Activated naive CD4-positive, alpha-beta T cell treated with Interleukin-2 at 50 U/mL for 16 hours (primary cell): ENCODE measurements at regions not wholly inside any gene's neighbourhood (a gene's known extent, or its start where the extent isn't known, plus 50 kb on each side); places are given as distances from the start of the nearest gene placed in this dataset.

Experiments used
- DNase-seq: peaks from one replicate; pipeline ENCODE4 v3.0.0-alpha.2; 2020

GRCh38 chr2:147548451-147548850 lies 296.4 kb upstream of the ACVR2A start:
- no peak for DNase-seq

GRCh38 chr2:147547440-147547839 lies 297.4 kb upstream of the ACVR2A start:
- DNase-seq = no peak

GRCh38 chr2:147546109-147546508 lies 298.7 kb upstream of the ACVR2A start:
- DNase-seq = no peak

GRCh38 chr2:147543056-147543455 lies 301.8 kb upstream of the ACVR2A start:
- DNase-seq = no peak

- DNase-seq = no peak
Measured at GRCh38 chr2:147542351-147542750, 302.5 kb upstream of the ACVR2A start.

GRCh38 chr2:147541314-147541713 lies 303.5 kb upstream of the ACVR2A start:
- no peak for DNase-seq

GRCh38 chr2:147538821-147539220 lies 306.0 kb upstream of the ACVR2A start:
- no peak for DNase-seq

GRCh38 chr2:147538088-147538487 lies 306.7 kb upstream of the ACVR2A start:
- DNase-seq = no peak

GRCh38 chr2:147531269-147531668 lies 313.6 kb upstream of the ACVR2A start:
- no peak for DNase-seq

GRCh38 chr2:147530033-147530432 lies 314.8 kb upstream of the ACVR2A start:
- DNase-seq = no peak

GRCh38 chr2:147525819-147526489 lies 318.9 kb upstream of the ACVR2A start:
- no peak for DNase-seq

GRCh38 chr2:147524912-147525311 lies 319.9 kb upstream of the ACVR2A start:
- DNase-seq = no peak

GRCh38 chr2:147523415-147523814 lies 321.4 kb upstream of the ACVR2A start:
- DNase-seq = no peak

- no peak for DNase-seq
Measured at GRCh38 chr2:147521936-147522335, 322.9 kb upstream of the ACVR2A start.

- DNase-seq = no peak
Measured at GRCh38 chr2:147520817-147521216, 324.0 kb upstream of the ACVR2A start.

- no peak for DNase-seq
Measured at GRCh38 chr2:147519178-147519577, 325.7 kb upstream of the ACVR2A start.

- no peak for DNase-seq
Measured at GRCh38 chr2:147515213-147515612, 329.6 kb upstream of the ACVR2A start.

- no peak for DNase-seq
Measured at GRCh38 chr2:147512206-147512605, 332.6 kb upstream of the ACVR2A start.

- DNase-seq = no peak
Measured at GRCh38 chr2:147511491-147511948, 333.3 kb upstream of the ACVR2A start.

- DNase-seq = no peak
Measured at GRCh38 chr2:147509821-147510220, 335.0 kb upstream of the ACVR2A start.

GRCh38 chr2:147506889-147507288 lies 337.9 kb upstream of the ACVR2A start:
- DNase-seq = no peak

GRCh38 chr2:147502711-147503290 lies 342.0 kb upstream of the ACVR2A start:
- no peak for DNase-seq

GRCh38 chr2:147501968-147502367 lies 342.9 kb upstream of the ACVR2A start:
- no peak for DNase-seq

- no peak for DNase-seq
Measured at GRCh38 chr2:147500819-147501395, 343.9 kb upstream of the ACVR2A start.

- no peak for DNase-seq
Measured at GRCh38 chr2:147500229-147500628, 344.6 kb upstream of the ACVR2A start.
